ENCODE measurements at regions not wholly inside any gene's neighbourhood (a gene's known extent, or its start where the extent isn't known, plus 50 kb on each side); places are given as distances from the start of the nearest gene placed in this dataset.
"Not testable (repeated sequence)": the region's sequence is repeated elsewhere in the genome, so short reads cannot be mapped to it uniquely, and the experiment has no call there.

DNA sequence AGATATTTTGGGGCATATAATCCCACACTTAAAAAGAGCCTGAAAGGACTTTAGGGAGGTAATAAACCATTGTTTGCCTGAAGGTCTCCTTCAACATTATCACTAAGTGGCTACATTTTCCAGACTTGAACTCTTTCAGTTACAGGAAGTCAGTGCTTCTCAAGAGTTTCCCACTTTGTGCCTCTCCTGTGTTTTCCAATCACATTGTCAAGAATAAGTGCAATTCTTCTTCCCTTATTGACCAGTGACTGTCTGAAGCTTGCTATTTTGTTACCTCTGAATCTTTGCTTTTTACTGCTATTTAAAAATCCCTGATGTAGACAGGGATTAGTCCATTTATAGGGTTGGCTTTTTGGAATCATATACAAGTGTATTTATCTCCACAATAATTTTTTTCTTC is 346.7 kb upstream of the ANKRD30A start:
- no peak overlapping the region for H3K4me3 ChIP-seq
- ATAC-seq (ENCODE audit: insufficient read depth, low FRiP score) (no peak), DNase-seq (no peak)
- no peaks in the 10 kb centered on the region for H3K27me3 ChIP-seq (ENCODE audit: control insufficient read depth in 3 of 3, insufficient read depth in 3 of 3, low read length in 2 of 3)
- TF ChIP-seq, protein P1, sequence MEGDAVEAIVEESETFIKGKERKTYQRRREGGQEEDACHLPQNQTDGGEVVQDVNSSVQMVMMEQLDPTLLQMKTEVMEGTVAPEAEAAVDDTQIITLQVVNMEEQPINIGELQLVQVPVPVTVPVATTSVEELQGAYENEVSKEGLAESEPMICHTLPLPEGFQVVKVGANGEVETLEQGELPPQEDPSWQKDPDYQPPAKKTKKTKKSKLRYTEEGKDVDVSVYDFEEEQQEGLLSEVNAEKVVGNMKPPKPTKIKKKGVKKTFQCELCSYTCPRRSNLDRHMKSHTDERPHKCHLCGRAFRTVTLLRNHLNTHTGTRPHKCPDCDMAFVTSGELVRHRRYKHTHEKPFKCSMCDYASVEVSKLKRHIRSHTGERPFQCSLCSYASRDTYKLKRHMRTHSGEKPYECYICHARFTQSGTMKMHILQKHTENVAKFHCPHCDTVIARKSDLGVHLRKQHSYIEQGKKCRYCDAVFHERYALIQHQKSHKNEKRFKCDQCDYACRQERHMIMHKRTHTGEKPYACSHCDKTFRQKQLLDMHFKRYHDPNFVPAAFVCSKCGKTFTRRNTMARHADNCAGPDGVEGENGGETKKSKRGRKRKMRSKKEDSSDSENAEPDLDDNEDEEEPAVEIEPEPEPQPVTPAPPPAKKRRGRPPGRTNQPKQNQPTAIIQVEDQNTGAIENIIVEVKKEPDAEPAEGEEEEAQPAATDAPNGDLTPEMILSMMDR (IDR thresholded peaks at IDR 0.05; ENCODE audit: control extremely low read depth, extremely low read depth), result no peak
- peaks cover 0 to 2% (median 0%) of the 10 kb centered on the region in 5 donors for H3K4me1 ChIP-seq (ENCODE audit: control insufficient read depth in 5 of 5, insufficient read depth in 5 of 5, low read length in 5 of 5)
- no peak overlapping the region for H3K9ac ChIP-seq (ENCODE audit: insufficient read depth in 1 of 2, low read length in 2 of 2)
- no peak overlapping the region for H3K27ac ChIP-seq (ENCODE audit: low read depth in 1 of 2, low read length in 1 of 2)
- no peaks in the 10 kb centered on the region for H3K9me3 ChIP-seq (ENCODE audit: control insufficient read depth in 4 of 4, insufficient read depth in 3 of 4, low read length in 3 of 4)
- H3K36me3 ChIP-seq (ENCODE audit: control insufficient read depth in 4 of 4, insufficient read depth in 4 of 4, low read length in 4 of 4), result no peaks in the 10 kb centered on the region

DNA sequence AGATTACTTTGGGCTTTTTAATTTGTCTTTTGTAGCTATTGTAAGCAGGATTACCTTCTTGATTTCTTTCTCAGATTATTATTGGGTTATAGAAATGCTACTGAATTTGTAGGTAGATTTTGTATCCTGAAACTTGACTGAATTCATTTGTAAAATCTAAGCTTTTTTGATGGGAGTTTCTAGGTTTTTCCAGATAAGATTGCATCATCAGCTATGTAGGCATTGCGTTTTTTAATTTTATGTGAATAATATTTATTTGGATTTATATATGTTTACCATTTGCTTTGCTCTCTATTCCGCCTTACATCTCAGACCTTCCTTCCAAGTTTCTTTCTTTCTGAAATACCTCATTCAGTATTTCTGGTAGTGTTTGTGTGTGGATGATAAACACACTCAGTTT is 351.7 kb upstream of the ANKRD30A start:
- H3K27ac ChIP-seq (ENCODE audit: low read depth in 1 of 2, low read length in 1 of 2), result no peak overlapping the region
- H3K9me3 ChIP-seq (ENCODE audit: control insufficient read depth in 4 of 4, insufficient read depth in 3 of 4, low read length in 3 of 4), result no peaks in the 10 kb centered on the region
- DNase-seq (no peak), ATAC-seq (ENCODE audit: insufficient read depth, low FRiP score) (no peak)
- H3K9ac ChIP-seq (ENCODE audit: insufficient read depth in 1 of 2, low read length in 2 of 2), result no peak overlapping the region
- H3K27me3 ChIP-seq (ENCODE audit: control insufficient read depth in 3 of 3, insufficient read depth in 3 of 3, low read length in 2 of 3), result no peaks in the 10 kb centered on the region
- H3K36me3 ChIP-seq (ENCODE audit: control insufficient read depth in 4 of 4, insufficient read depth in 4 of 4, low read length in 4 of 4), result no peaks in the 10 kb centered on the region
- no peak overlapping the region for H3K4me3 ChIP-seq
- WGBS, 2 donors, result 91% methylated on average over 2 of the region's 2 CpGs
- H3K4me1 ChIP-seq (ENCODE audit: control insufficient read depth in 5 of 5, insufficient read depth in 5 of 5, low read length in 5 of 5), result no peaks in the 10 kb centered on the region
- TF ChIP-seq, protein P1 (IDR thresholded peaks at IDR 0.05; ENCODE audit: control extremely low read depth, extremely low read depth), result no peak

DNA sequence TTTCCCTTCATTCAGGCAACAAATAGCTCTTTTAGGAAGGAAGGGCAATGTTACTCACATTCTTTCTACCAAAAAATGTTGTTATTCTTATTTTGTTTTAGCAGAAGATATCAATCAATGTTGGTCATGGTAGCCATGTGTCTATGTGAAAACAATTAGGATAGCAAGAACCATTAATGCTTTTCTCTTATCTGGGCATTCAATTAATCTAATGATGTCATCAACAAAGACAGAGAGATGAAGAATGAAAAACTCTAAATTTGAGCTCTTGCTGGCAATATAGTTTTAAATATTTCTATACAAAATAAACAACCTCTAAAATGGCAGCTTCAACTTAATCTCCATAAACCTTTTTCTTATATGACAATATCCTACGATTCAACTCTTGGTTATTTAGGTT is 353.7 kb upstream of the ANKRD30A start:
- ATAC-seq (ENCODE audit: insufficient read depth, low FRiP score) (no peak), DNase-seq (no peak)
- TF ChIP-seq, protein P1 (IDR thresholded peaks at IDR 0.05; ENCODE audit: control extremely low read depth, extremely low read depth), result no peak

DNA sequence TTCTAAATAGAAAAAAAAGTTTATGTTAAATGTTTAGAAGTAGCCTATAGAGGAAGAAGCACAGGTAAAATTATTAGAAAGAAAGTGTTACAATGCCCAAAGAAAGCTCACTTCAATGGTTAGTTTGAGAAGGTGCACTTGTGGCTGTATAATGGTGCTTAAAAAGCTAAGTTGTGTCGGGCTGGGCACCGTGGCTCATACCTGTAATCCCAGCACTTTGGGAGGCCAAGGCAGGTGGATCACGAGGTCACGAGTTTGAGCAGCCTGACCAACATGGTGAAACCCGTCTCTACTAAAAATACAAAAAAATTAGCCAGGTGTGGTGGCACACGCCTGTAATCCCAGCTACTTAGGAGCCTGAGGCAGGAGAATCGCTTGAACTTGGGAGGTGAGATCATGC is 355.7 kb upstream of the ANKRD30A start:
- not testable (repeated sequence) for H3K27ac ChIP-seq (ENCODE audit: low read depth in 1 of 2, low read length in 1 of 2); DNase-seq; H3K4me3 ChIP-seq; H3K9me3 ChIP-seq (ENCODE audit: control insufficient read depth in 4 of 4, insufficient read depth in 3 of 4, low read length in 3 of 4); H3K27me3 ChIP-seq (ENCODE audit: control insufficient read depth in 3 of 3, insufficient read depth in 3 of 3, low read length in 2 of 3); ATAC-seq (ENCODE audit: insufficient read depth, low FRiP score); H3K36me3 ChIP-seq (ENCODE audit: control insufficient read depth in 4 of 4, insufficient read depth in 4 of 4, low read length in 4 of 4); H3K9ac ChIP-seq (ENCODE audit: insufficient read depth in 1 of 2, low read length in 2 of 2)
- WGBS, 2 donors, result 86 to 90% methylated on average over 7 of the region's 7 CpGs
- peaks cover 0 to 16% (median 0%) of the 10 kb centered on the region in 5 donors for H3K4me1 ChIP-seq (ENCODE audit: control insufficient read depth in 5 of 5, insufficient read depth in 5 of 5, low read length in 5 of 5)

More for the DNA sequence above, 353.7 kb upstream of the ANKRD30A start:
- 94% methylated on average over 1 of the region's 1 CpG for WGBS, 2 donors
- Histone ChIP-seq H3K4me3 (no peak overlapping the region), H3K27ac (ENCODE audit: low read depth in 1 of 2, low read length in 1 of 2) (no peak overlapping the region), H3K9ac (ENCODE audit: insufficient read depth in 1 of 2, low read length in 2 of 2) (no peak overlapping the region), H3K36me3 (ENCODE audit: control insufficient read depth in 4 of 4, insufficient read depth in 4 of 4, low read length in 4 of 4) (no peaks in the 10 kb centered on the region), H3K9me3 (ENCODE audit: control insufficient read depth in 4 of 4, insufficient read depth in 3 of 4, low read length in 3 of 4) (no peaks in the 10 kb centered on the region), H3K4me1 (ENCODE audit: control insufficient read depth in 5 of 5, insufficient read depth in 5 of 5, low read length in 5 of 5) (peaks cover 0 to 5% (median 0%) of the 10 kb centered on the region in 5 donors), H3K27me3 (ENCODE audit: control insufficient read depth in 3 of 3, insufficient read depth in 3 of 3, low read length in 2 of 3) (no peaks in the 10 kb centered on the region)
